ENCODE measurements at regions not wholly inside any gene's neighbourhood (a gene's known extent, or its start where the extent isn't known, plus 50 kb on each side); places are given as distances from the start of the nearest gene placed in this dataset.
"Not testable (repeated sequence)": the region's sequence is repeated elsewhere in the genome, so short reads cannot be mapped to it uniquely, and the experiment has no call there.

- dilution Hi-C loops (cut with MboI; ENCODE audit: extremely low pct_ligation_motif_present, low sequenced_read_pairs) = no loop called here
- no peaks in the 10 kb centered on the region for H3K79me2 ChIP-seq (ENCODE audit: control insufficient read depth, insufficient read depth, low read length)
- H3K9me3 ChIP-seq (ENCODE audit: control insufficient read depth, low read depth, low read length) = no peaks in the 10 kb centered on the region
- H3K4me1 ChIP-seq (ENCODE audit: control insufficient read depth, extremely low read depth, insufficient read depth, low read length) = peaks cover 27% of the 10 kb centered on the region
- H2AFZ ChIP-seq (ENCODE audit: control insufficient read depth, low read length) = no peak overlapping the region
- DNase-seq (ENCODE audit: low read depth, low spot score) (no peak), FAIRE-seq (no peak)
- no peaks in the 10 kb centered on the region for H4K20me1 ChIP-seq (ENCODE audit: control insufficient read depth, extremely low read depth, insufficient read depth, low read length)
- no peaks in the 10 kb centered on the region for H3K9me1 ChIP-seq (ENCODE audit: control insufficient read depth, extremely low read depth, insufficient read depth, low read length)
- no peak overlapping the region for H3K4me3 ChIP-seq (ENCODE audit: control insufficient read depth in 2 of 3, extremely low read depth in 1 of 3, insufficient read depth in 2 of 3, low read depth in 1 of 3, low read length in 3 of 3)
- no peak overlapping the region for H3K9ac ChIP-seq (ENCODE audit: control insufficient read depth, extremely low read depth, insufficient read depth, low read length)
- no peaks in the 10 kb centered on the region for H3K27me3 ChIP-seq (ENCODE audit: control insufficient read depth, extremely low read depth, insufficient read depth, low read length)
- H3K36me3 ChIP-seq (ENCODE audit: control insufficient read depth in 2 of 2, extremely low read depth in 1 of 2, insufficient read depth in 2 of 2, low read length in 2 of 2) = no peaks in the 10 kb centered on the region
- no peak for TF ChIP-seq EZH2 (IDR thresholded peaks at IDR 0.05; ENCODE audit: low read length)
- TF ChIP-seq CTCF (optimal IDR thresholded peaks at IDR 0.05 in 1 of 3, IDR thresholded peaks at IDR 0.05 in 1 of 3, conservative IDR thresholded peaks at IDR 0.05 in 1 of 3; ENCODE audit: extremely low read depth in 1 of 3, insufficient read depth in 2 of 3, low read length in 3 of 3) = no peak
- no peak overlapping the region for H3K27ac ChIP-seq (ENCODE audit: control insufficient read depth, insufficient read depth, low read length)
- no peak overlapping the region for H3K4me2 ChIP-seq (ENCODE audit: control insufficient read depth, extremely low read depth, insufficient read depth, low read depth, low read length)
Observed at GRCh38 chr6:21756487-21756886, 162.9 kb downstream of the SOX4 start.

- H3K4me1 ChIP-seq (ENCODE audit: control insufficient read depth, extremely low read depth, insufficient read depth, low read length) = peaks cover 18% of the 10 kb centered on the region
- H4K20me1 ChIP-seq (ENCODE audit: control insufficient read depth, extremely low read depth, insufficient read depth, low read length); H2AFZ ChIP-seq (ENCODE audit: control insufficient read depth, low read length); H3K9me1 ChIP-seq (ENCODE audit: control insufficient read depth, extremely low read depth, insufficient read depth, low read length); DNase-seq (ENCODE audit: low read depth, low spot score); FAIRE-seq; H3K27ac ChIP-seq (ENCODE audit: control insufficient read depth, insufficient read depth, low read length); H3K36me3 ChIP-seq (ENCODE audit: control insufficient read depth in 2 of 2, extremely low read depth in 1 of 2, insufficient read depth in 2 of 2, low read length in 2 of 2); H3K9ac ChIP-seq (ENCODE audit: control insufficient read depth, extremely low read depth, insufficient read depth, low read length); H3K27me3 ChIP-seq (ENCODE audit: control insufficient read depth, extremely low read depth, insufficient read depth, low read length); H3K4me2 ChIP-seq (ENCODE audit: control insufficient read depth, extremely low read depth, insufficient read depth, low read depth, low read length); H3K4me3 ChIP-seq (ENCODE audit: control insufficient read depth in 2 of 3, extremely low read depth in 1 of 3, insufficient read depth in 2 of 3, low read depth in 1 of 3, low read length in 3 of 3); H3K9me3 ChIP-seq (ENCODE audit: control insufficient read depth, low read depth, low read length); H3K79me2 ChIP-seq (ENCODE audit: control insufficient read depth, insufficient read depth, low read length); dilution Hi-C loops (cut with MboI; ENCODE audit: extremely low pct_ligation_motif_present, low sequenced_read_pairs): not testable (repeated sequence)
Observed at GRCh38 chr6:21757392-21757791, 163.8 kb downstream of the SOX4 start.

- no peaks in the 10 kb centered on the region for H3K27me3 ChIP-seq (ENCODE audit: control insufficient read depth, extremely low read depth, insufficient read depth, low read length)
- FAIRE-seq = no peak
Observed at GRCh38 chr6:21759721-21760120, 166.2 kb downstream of the SOX4 start.

More at GRCh38 chr6:21759721-21760120, 166.2 kb downstream of the SOX4 start:
- Histone ChIP-seq H3K4me1 (ENCODE audit: control insufficient read depth, extremely low read depth, insufficient read depth, low read length) (peaks cover 8% of the 10 kb centered on the region), H3K27ac (ENCODE audit: control insufficient read depth, insufficient read depth, low read length) (no peak overlapping the region), H3K9me3 (ENCODE audit: control insufficient read depth, low read depth, low read length) (no peaks in the 10 kb centered on the region), H2AFZ (ENCODE audit: control insufficient read depth, low read length) (no peak overlapping the region), H3K4me3 (ENCODE audit: control insufficient read depth in 2 of 3, extremely low read depth in 1 of 3, insufficient read depth in 2 of 3, low read depth in 1 of 3, low read length in 3 of 3) (no peak overlapping the region), H3K9me1 (ENCODE audit: control insufficient read depth, extremely low read depth, insufficient read depth, low read length) (no peaks in the 10 kb centered on the region), H3K79me2 (ENCODE audit: control insufficient read depth, insufficient read depth, low read length) (no peaks in the 10 kb centered on the region), H3K36me3 (ENCODE audit: control insufficient read depth in 2 of 2, extremely low read depth in 1 of 2, insufficient read depth in 2 of 2, low read length in 2 of 2) (no peaks in the 10 kb centered on the region), H3K4me2 (ENCODE audit: control insufficient read depth, extremely low read depth, insufficient read depth, low read depth, low read length) (no peak overlapping the region), H4K20me1 (ENCODE audit: control insufficient read depth, extremely low read depth, insufficient read depth, low read length) (no peaks in the 10 kb centered on the region), H3K9ac (ENCODE audit: control insufficient read depth, extremely low read depth, insufficient read depth, low read length) (no peak overlapping the region)
- dilution Hi-C loops (cut with MboI; ENCODE audit: extremely low pct_ligation_motif_present, low sequenced_read_pairs) = no loop called here
- DNase-seq (ENCODE audit: low read depth, low spot score) = no peak
- TF ChIP-seq EZH2 (IDR thresholded peaks at IDR 0.05; ENCODE audit: low read length) (no peak), CTCF (optimal IDR thresholded peaks at IDR 0.05 in 1 of 3, IDR thresholded peaks at IDR 0.05 in 1 of 3, conservative IDR thresholded peaks at IDR 0.05 in 1 of 3; ENCODE audit: extremely low read depth in 1 of 3, insufficient read depth in 2 of 3, low read length in 3 of 3) (no peak)

All from keratinocyte (primary cell).